Choroid plexus epithelial cell (primary cell): ENCODE measurements at regions not wholly inside any gene's neighbourhood (a gene's known extent, or its start where the extent isn't known, plus 50 kb on each side); places are given as distances from the start of the nearest gene placed in this dataset.

Source experiments
- DNase-seq: peaks from one replicate; pipeline ENCODE4 v3.0.0-alpha.2; 2010; ENCODE audit warnings: low read depth
- H3K4me3 ChIP-seq: 2 replicates; pipeline ENCODE4 v1.5.1; 2011; ENCODE audit warnings: low read depth, mild to moderate bottlenecking, control low read depth, low read length, moderate library complexity
- TF ChIP-seq, protein P1 (sequence below): conservative IDR thresholded peaks from 2 replicates; pipeline ENCODE4 v1.5.1; 2011; ENCODE audit warnings: low read depth, mild to moderate bottlenecking, control low read depth, inconsistent platforms, low read length, moderate library complexity

DNA sequence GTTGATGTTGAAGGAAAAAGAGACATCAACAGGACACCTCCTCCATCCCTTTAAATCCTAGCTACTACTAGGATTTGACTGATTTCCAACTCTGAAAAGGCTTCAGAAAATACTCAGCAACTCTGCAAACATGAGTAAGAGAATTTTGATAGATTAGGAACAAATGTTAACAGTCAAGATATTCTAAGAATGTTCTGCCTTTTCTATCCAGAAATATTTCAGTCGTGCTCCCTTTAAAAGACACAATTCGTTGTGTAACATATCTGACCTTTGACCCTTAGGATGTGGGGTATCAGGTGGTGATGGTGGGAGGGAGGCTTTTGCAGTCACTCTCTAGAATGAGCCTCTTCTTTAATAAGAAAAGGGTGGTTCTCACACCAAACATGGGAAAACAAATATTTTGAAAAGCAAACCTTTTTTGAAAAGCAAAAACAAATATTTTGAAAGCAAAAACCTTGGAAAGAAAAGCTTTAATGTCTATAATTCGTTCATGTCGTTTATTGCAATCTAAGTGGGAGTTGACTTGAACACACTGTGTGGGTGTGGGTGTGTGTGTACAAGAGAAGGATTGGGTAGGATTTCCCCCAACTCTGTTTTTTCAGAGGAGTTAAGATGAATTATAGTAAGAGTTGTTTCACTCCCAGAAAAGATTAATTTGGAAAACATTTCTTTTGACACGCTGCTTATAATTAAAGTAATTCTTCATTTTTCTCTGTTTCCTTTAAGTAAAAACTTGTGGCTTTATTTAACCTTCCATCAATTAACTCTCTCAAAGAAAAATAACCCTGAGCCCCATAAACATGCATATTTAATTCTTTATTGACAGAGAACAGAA is 152.8 kb downstream of the TMEM167A start:
- no peak overlapping the region for H3K4me3 ChIP-seq
- DNase-seq: peak; percentile 63
- TF ChIP-seq, protein P1, sequence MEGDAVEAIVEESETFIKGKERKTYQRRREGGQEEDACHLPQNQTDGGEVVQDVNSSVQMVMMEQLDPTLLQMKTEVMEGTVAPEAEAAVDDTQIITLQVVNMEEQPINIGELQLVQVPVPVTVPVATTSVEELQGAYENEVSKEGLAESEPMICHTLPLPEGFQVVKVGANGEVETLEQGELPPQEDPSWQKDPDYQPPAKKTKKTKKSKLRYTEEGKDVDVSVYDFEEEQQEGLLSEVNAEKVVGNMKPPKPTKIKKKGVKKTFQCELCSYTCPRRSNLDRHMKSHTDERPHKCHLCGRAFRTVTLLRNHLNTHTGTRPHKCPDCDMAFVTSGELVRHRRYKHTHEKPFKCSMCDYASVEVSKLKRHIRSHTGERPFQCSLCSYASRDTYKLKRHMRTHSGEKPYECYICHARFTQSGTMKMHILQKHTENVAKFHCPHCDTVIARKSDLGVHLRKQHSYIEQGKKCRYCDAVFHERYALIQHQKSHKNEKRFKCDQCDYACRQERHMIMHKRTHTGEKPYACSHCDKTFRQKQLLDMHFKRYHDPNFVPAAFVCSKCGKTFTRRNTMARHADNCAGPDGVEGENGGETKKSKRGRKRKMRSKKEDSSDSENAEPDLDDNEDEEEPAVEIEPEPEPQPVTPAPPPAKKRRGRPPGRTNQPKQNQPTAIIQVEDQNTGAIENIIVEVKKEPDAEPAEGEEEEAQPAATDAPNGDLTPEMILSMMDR: no peak

DNA sequence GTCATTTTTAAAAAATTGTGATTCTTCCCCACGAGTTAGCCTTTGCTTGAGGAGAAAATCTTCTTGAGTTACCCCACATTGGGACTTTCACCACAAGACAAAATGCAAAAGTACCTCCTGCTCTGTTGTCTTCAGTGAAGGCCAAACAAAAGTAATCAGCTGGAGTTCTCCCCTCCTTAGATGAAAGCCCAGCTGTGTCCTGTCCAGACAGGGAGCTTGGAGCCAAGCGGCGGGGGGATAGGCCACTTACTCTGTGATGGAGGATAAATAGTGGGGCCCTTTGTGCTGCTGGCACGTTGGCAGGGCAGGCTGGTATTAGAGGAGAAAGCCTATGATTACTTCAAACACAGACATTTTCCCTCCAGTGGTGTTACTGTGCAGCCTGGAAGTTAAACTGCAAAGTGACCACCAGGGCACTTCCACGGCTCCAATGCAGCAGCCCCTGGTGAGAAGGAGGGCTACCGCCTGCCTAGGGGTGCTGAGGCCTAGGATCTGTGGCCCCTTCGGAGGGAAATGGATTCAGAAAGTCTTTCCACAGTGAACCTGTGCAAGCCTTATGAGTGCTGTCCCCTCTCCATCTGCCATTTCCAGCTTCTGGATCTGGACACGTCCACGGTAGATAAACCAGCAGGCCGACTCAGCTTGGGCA is 155.0 kb downstream of the TMEM167A start:
- no peak for DNase-seq
- no peak overlapping the region for H3K4me3 ChIP-seq
- TF ChIP-seq, protein P1: no peak

- H3K4me3 ChIP-seq: no peak overlapping the region
- TF ChIP-seq, protein P1: no peak
- DNase-seq: peak; percentile 47
Observed at GRCh38 chr5:82918311-82919031, 158.7 kb downstream of the TMEM167A start.

DNA sequence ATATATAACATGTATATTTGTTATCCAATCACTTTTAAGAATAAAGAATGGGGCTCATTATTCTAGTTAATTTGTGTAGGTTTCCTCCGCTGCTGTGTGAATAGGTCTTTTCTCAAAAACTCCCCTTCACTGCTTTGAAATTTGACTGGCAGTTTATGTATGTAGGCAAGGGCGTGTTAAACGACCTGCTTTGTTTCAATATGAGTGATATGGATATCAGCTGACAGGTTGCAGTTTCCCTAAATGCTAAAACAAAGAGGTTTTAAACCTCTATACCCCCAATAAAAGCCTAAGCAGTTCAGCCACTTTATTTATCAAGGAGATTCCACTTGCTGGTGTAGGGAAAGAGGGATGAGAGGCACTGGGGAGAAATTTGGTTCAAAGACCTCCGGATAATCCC is 159.6 kb downstream of the TMEM167A start:
- TF ChIP-seq, protein P1: no peak
- H3K4me3 ChIP-seq: no peak overlapping the region
- no peak for DNase-seq

GRCh38 chr5:82913971-82914370 is 163.2 kb downstream of the TMEM167A start:
- H3K4me3 ChIP-seq: no peak overlapping the region
- TF ChIP-seq, protein P1: no peak
- no peak for DNase-seq

- TF ChIP-seq, protein P1: no peak
- H3K4me3 ChIP-seq: no peak overlapping the region
- no peak for DNase-seq
Observed at GRCh38 chr5:82912462-82912861, 164.7 kb downstream of the TMEM167A start.
